Right lobe of liver (tissue), 6 donors: ENCODE measurements at regions not wholly inside any gene's neighbourhood (a gene's known extent, or its start where the extent isn't known, plus 50 kb on each side); places are given as distances from the start of the nearest gene placed in this dataset.

ENCODE experiments used
- ATAC-seq, 4 donors: fragments of 200-7000 bp; cut with Tn5 transposase; one replicate each; pipeline ENCODE4 v1.9.1; 2020; ENCODE audit warnings: mild to moderate bottlenecking in 4 of 4, moderate library complexity in 4 of 4
- DNase-seq, 3 donors: peaks; one replicate each; pipeline ENCODE4 v3.0.0-alpha.2; 2020
- H3K27ac ChIP-seq, 3 donors: fragments of 200-600 bp; one replicate each; pipeline ENCODE4 v1.8.0; 2022
- H3K27me3 ChIP-seq, 2 donors: fragments of 200-600 bp; one replicate each; pipeline ENCODE4 v1.8.0; 2022
- H3K36me3 ChIP-seq, 4 donors: fragments of 200-600 bp; sonication (generic) in 1 of 4; one replicate each; pipeline versions ENCODE4 v1.5.1 to v1.8.0; 2017 to 2022; ENCODE audit warnings: control low read depth in 1 of 4
- H3K4me1 ChIP-seq, 4 donors: fragments of 200-600 bp; sonication (generic) in 1 of 4; one replicate each; pipeline versions ENCODE4 v1.5.1 to v1.8.0; 2017 to 2022; ENCODE audit warnings: control low read depth in 1 of 4
- H3K4me3 ChIP-seq, 3 donors: fragments of 200-600 bp; one replicate each; pipeline ENCODE4 v1.8.0; 2022
- H3K9me3 ChIP-seq, 4 donors: fragments of 200-600 bp; sonication (generic) in 1 of 4; one replicate each; pipeline versions ENCODE4 v1.5.1 to v1.8.0; 2017 to 2022; ENCODE audit warnings: control low read depth in 1 of 4
- CTCF ChIP-seq, 4 donors: fragments of 200-600 bp in 3 of 4; fragments of 450-650 bp in 1 of 4; IDR thresholded peaks; one replicate each; pipeline versions ENCODE4 v1.5.1 to v1.8.0; 2016 to 2022; ENCODE audit warnings: antibody characterized with exemption in 4 of 4, mild to moderate bottlenecking in 2 of 4
- POLR2A ChIP-seq: fragments of 450-650 bp; IDR thresholded peaks from one replicate; pipeline ENCODE4 v1.6.1; 2017; ENCODE audit warnings: antibody characterized with exemption, mild to moderate bottlenecking
- WGBS: methylation state at CpG from one replicate; pipeline ENCODE4 v1.1.6; 2018; ENCODE audit warnings: low coverage, low lambda C conversion rate; ENCODE audit not compliant: insufficient coverage; ENCODE audit errors: missing lambda C conversion rate; 5-methylcytosine and 5-hydroxymethylcytosine counted together
- intact Hi-C, 2 donors: fragments of 100-400 bp; cut with DNase I; formaldehyde crosslinking; loops; one replicate each; pipeline versions ENCODE4 v1.11.2 to v1.14.1; 2022
- donor health status: DM: no; HTN: yes; CAD: no.
- donor health status: DM: no; HTN: no; CAD: no.
- donor health status: DM: no; HTN: no; CAD: no.
- donor health status: DM: no; HTN: yes; CAD: no.
- donor health status: DM: no; HTN: yes; CAD: no.

DNA sequence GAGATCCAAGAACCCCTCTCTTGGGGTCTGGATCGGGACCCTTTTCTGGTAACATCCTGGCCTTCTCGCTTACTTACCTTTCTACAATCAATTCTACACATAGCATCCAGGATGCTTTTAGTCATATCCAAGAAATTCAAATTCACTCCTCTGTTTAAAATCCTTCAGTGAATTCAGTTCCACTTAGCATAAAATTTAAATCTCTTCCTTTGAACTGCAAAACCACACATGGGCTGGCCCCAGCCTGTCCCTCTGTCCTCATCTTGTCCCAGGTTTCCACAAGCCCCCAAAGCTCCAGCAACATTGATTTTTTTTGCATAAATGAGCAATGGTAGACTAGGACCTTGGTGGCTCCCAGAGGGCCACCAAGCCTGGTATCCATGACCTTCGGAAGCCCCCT lies 96.4 kb upstream of the C16orf82 start:
- H3K27ac ChIP-seq = no peak overlapping the region
- no peak overlapping the region for H3K4me3 ChIP-seq
- no peaks in the 10 kb centered on the region for H3K4me1 ChIP-seq
- no peaks in the 10 kb centered on the region for H3K36me3 ChIP-seq
- intact Hi-C loops = no loop called here
- H3K27me3 ChIP-seq = no peaks in the 10 kb centered on the region
- 57% methylated on average over 3 of the region's 3 CpGs for WGBS
- TF ChIP-seq POLR2A = no peak
- TF ChIP-seq CTCF (IDR thresholded peaks at IDR 0.05) = no peak
- no peak for ATAC-seq
- DNase-seq = no peak
- H3K9me3 ChIP-seq = no peaks in the 10 kb centered on the region

DNA sequence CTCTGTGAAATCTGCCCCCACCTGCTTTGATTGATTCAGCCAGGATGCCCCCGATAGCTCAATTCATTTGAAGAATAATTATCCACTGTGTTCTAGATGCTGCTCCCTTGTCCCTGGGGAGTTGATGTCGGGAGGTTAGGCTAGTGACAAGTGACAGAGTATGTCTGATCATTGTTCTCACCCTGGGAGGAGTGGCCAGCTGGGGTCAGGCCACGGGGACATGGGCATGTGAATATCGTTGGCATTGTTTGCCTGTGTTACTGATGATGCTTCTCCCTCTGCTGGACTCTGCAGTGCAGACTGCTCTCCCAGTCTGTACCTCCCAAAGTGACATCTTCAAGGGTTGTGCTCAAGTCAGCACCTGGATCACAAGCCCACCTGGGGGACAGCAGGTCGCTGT lies 89.9 kb upstream of the C16orf82 start:
- TF ChIP-seq POLR2A (no peak), CTCF (IDR thresholded peaks at IDR 0.05) (no peak)
- Histone ChIP-seq H3K27ac (no peak overlapping the region), H3K9me3 (no peaks in the 10 kb centered on the region), H3K4me1 (no peaks in the 10 kb centered on the region), H3K36me3 (no peaks in the 10 kb centered on the region), H3K4me3 (no peak overlapping the region), H3K27me3 (no peaks in the 10 kb centered on the region)
- DNase-seq (no peak), ATAC-seq (no peak)
- intact Hi-C loops = no loop called here
- WGBS = 86% methylated on average over 1 of the region's 5 CpGs

DNA sequence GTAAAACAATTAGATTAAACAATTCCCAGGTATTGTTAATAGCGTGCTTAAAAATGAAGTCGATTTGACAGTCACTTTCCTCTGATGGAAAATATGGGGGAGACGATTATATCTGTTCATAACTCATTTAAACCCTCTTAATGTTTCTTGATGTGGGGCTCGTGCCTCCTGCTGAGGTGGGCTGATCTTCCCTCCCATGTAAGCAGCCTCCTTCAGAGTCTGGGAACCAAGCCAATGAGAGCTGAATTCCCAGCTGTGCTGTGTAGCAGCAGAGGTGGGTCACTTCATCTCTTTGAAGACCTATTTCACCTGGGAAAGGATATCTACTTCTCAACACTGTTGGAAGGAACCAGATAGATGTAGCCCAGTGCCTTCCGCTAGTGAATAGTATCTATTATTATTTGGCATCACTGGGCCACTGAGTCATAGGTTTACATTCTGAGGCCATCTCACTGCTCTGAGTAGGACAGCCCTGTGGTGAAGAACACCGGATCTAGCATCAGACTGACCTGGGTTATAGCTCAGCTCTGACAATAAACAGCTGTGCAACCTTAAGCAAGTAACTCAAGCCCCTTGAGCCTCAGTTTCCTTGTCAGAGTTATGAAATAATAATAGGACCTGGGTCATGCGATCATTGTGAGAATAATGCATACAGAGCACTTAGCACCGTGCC lies 85.3 kb upstream of the C16orf82 start:
- DNase-seq = no peak
- Histone ChIP-seq H3K4me1 (no peaks in the 10 kb centered on the region), H3K9me3 (no peaks in the 10 kb centered on the region), H3K27ac (no peak overlapping the region), H3K36me3 (no peaks in the 10 kb centered on the region), H3K4me3 (no peak overlapping the region), H3K27me3 (no peaks in the 10 kb centered on the region)
- intact Hi-C loops = no loop called here
- 48% methylated on average over 6 of the region's 8 CpGs for WGBS
- no peak for TF ChIP-seq CTCF (IDR thresholded peaks at IDR 0.05)
- TF ChIP-seq POLR2A = no peak
- no peak for ATAC-seq

- WGBS = 65% methylated on average over 2 of the region's 2 CpGs
These were observed 84.3 kb upstream of the C16orf82 start for GRCh38 chr16:26982422-26982821.

More at GRCh38 chr16:26982422-26982821, 84.3 kb upstream of the C16orf82 start:
- Histone ChIP-seq H3K36me3 (no peaks in the 10 kb centered on the region), H3K4me3 (no peak overlapping the region), H3K27ac (no peak overlapping the region), H3K27me3 (no peaks in the 10 kb centered on the region), H3K4me1 (no peaks in the 10 kb centered on the region), H3K9me3 (no peaks in the 10 kb centered on the region)
- no peak for DNase-seq
- intact Hi-C loops = no loop called here
- TF ChIP-seq POLR2A = no peak
- TF ChIP-seq CTCF (IDR thresholded peaks at IDR 0.05) = no peak
- no peak for ATAC-seq
